ENCODE measurements at regions not wholly inside any gene's neighbourhood (a gene's known extent, or its start where the extent isn't known, plus 50 kb on each side); places are given as distances from the start of the nearest gene placed in this dataset.

GRCh38 chr16:77643176-77643575 is 79.1 kb upstream of the NUDT7 start:
- H4K20me1 ChIP-seq (ENCODE audit: low read depth) = no peaks in the 10 kb centered on the region
- H3K9ac ChIP-seq = no peak overlapping the region
- Mint-ChIP-seq H3K4me3 (no peak overlapping the region), H3K36me3 (no peaks in the 10 kb centered on the region), H3K4me1 (peaks cover 6% of the 10 kb centered on the region), H3K27ac (no peak overlapping the region), H3K9me3 (no peaks in the 10 kb centered on the region), H3K27me3 (ENCODE audit: insufficient read depth, low read depth) (peaks cover 3% of the 10 kb centered on the region)
- no peak for DNase-seq (ENCODE audit: low spot score)
- H2AFZ ChIP-seq (replicated peaks) = no peak overlapping the region
- H3K4me1 ChIP-seq = no peaks in the 10 kb centered on the region
- no peaks in the 10 kb centered on the region for H3K79me2 ChIP-seq (ENCODE audit: low read depth)
- H3K27ac ChIP-seq = no peak overlapping the region
- no peak overlapping the region for H3K4me3 ChIP-seq
- TF ChIP-seq EZH2phosphoT487 (IDR thresholded peaks at IDR 0.05) = no peak
- TF ChIP-seq EZH2 (IDR thresholded peaks at IDR 0.05) = no peak
- no peaks in the 10 kb centered on the region for H3K9me3 ChIP-seq (ENCODE audit: low read depth)
- H3K4me2 ChIP-seq = no peak overlapping the region
- H3K27me3 ChIP-seq = no peaks in the 10 kb centered on the region
- no peaks in the 10 kb centered on the region for H3K36me3 ChIP-seq
- H3F3A ChIP-seq (ENCODE audit: low read depth) = no peaks in the 10 kb centered on the region

GRCh38 chr16:77645764-77646163 is 76.5 kb upstream of the NUDT7 start:
- no peak overlapping the region for H3K9ac ChIP-seq
- H3K4me2 ChIP-seq = no peak overlapping the region
- Mint-ChIP-seq H3K4me1 (no peaks in the 10 kb centered on the region), H3K27me3 (ENCODE audit: insufficient read depth, low read depth) (peaks cover 4% of the 10 kb centered on the region), H3K36me3 (no peaks in the 10 kb centered on the region), H3K27ac (no peak overlapping the region), H3K9me3 (no peaks in the 10 kb centered on the region), H3K4me3 (no peak overlapping the region)
- H3K9me3 ChIP-seq (ENCODE audit: low read depth) = no peaks in the 10 kb centered on the region
- H2AFZ ChIP-seq (replicated peaks) = no peak overlapping the region
- no peak overlapping the region for H3K4me3 ChIP-seq
- no peak overlapping the region for H3K27ac ChIP-seq
- no peaks in the 10 kb centered on the region for H3F3A ChIP-seq (ENCODE audit: low read depth)
- no peak for DNase-seq (ENCODE audit: low spot score)
- H4K20me1 ChIP-seq (ENCODE audit: low read depth) = no peaks in the 10 kb centered on the region
- no peak for TF ChIP-seq EZH2phosphoT487 (IDR thresholded peaks at IDR 0.05)
- TF ChIP-seq EZH2 (IDR thresholded peaks at IDR 0.05) = no peak
- TF ChIP-seq CTCF (IDR thresholded peaks at IDR 0.05) = no peak
- H3K79me2 ChIP-seq (ENCODE audit: low read depth) = no peaks in the 10 kb centered on the region
- no peaks in the 10 kb centered on the region for H3K4me1 ChIP-seq
- H3K36me3 ChIP-seq = no peaks in the 10 kb centered on the region
- H3K27me3 ChIP-seq = no peaks in the 10 kb centered on the region

DNA sequence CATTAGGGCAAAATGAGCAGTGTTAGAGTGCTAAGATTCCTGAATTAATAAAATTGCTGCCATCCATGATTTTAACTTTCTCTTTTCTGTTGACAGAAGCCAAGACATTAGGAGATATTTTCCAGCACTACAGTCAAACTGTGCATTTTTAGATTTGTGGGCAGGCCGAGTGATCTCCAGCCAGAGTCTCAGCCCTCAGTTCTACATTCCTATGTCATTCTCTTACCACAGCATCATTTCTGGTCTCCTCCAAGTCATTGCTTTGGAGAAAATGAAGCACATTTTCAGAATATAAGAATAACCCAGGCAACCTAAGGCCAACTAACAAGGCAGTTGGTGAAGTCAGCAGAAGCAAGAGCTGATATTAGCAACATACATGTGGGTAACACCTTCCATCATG is 74.6 kb upstream of the NUDT7 start:
- Histone ChIP-seq H3K4me3 (no peak overlapping the region), H3K27ac (no peak overlapping the region), H3K4me2 (no peak overlapping the region), H3K36me3 (no peaks in the 10 kb centered on the region), H3K79me2 (ENCODE audit: low read depth) (no peaks in the 10 kb centered on the region), H3K27me3 (no peaks in the 10 kb centered on the region), H3K4me1 (no peaks in the 10 kb centered on the region), H4K20me1 (ENCODE audit: low read depth) (no peaks in the 10 kb centered on the region), H3F3A (ENCODE audit: low read depth) (no peaks in the 10 kb centered on the region), H3K9ac (no peak overlapping the region), H3K9me3 (ENCODE audit: low read depth) (no peaks in the 10 kb centered on the region), H2AFZ (replicated peaks) (no peak overlapping the region)
- TF ChIP-seq EZH2 (IDR thresholded peaks at IDR 0.05) (no peak), EZH2phosphoT487 (IDR thresholded peaks at IDR 0.05) (no peak), CTCF (IDR thresholded peaks at IDR 0.05) (no peak)
- H3K9me3 Mint-ChIP-seq = no peaks in the 10 kb centered on the region
- H3K27me3 Mint-ChIP-seq (ENCODE audit: insufficient read depth, low read depth) = peaks cover 2% of the 10 kb centered on the region
- H3K4me3 Mint-ChIP-seq = no peak overlapping the region
- no peaks in the 10 kb centered on the region for H3K4me1 Mint-ChIP-seq
- no peak for DNase-seq (ENCODE audit: low spot score)
- H3K36me3 Mint-ChIP-seq = no peaks in the 10 kb centered on the region
- no peak overlapping the region for H3K27ac Mint-ChIP-seq

DNA sequence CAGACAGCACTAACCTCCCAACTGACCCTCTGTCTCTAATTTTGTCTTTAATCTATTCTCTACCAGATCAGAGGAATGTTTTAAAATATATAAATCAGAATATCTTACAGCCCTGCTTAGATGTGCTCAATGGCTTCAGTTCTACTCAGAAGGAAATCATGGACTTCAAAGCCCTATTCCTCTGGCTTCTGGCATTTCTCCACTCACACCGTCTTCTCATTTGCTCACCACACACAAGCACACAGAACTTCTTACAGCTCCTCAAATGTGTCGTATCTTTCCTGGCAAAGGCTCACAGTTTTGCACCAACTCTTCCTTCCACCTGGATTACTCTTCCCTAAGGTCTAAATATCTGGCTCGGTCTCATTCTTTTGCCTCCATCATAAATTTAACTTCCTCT is 71.6 kb upstream of the NUDT7 start:
- Histone ChIP-seq H4K20me1 (ENCODE audit: low read depth) (no peaks in the 10 kb centered on the region), H3F3A (ENCODE audit: low read depth) (no peaks in the 10 kb centered on the region), H3K9ac (no peak overlapping the region), H3K79me2 (ENCODE audit: low read depth) (no peaks in the 10 kb centered on the region), H2AFZ (replicated peaks) (peak overlapping the region; percentile 17), H3K9me3 (ENCODE audit: low read depth) (no peaks in the 10 kb centered on the region), H3K27me3 (no peaks in the 10 kb centered on the region), H3K27ac (no peak overlapping the region), H3K4me3 (no peak overlapping the region), H3K4me2 (no peak overlapping the region), H3K36me3 (no peaks in the 10 kb centered on the region), H3K4me1 (no peaks in the 10 kb centered on the region)
- no peak for TF ChIP-seq CTCF (IDR thresholded peaks at IDR 0.05)
- TF ChIP-seq EZH2phosphoT487 (IDR thresholded peaks at IDR 0.05) = no peak
- TF ChIP-seq EZH2 (IDR thresholded peaks at IDR 0.05) = no peak
- no peak overlapping the region for H3K27ac Mint-ChIP-seq
- peaks cover 2% of the 10 kb centered on the region for H3K27me3 Mint-ChIP-seq (ENCODE audit: insufficient read depth, low read depth)
- no peak for DNase-seq (ENCODE audit: low spot score)
- H3K4me1 Mint-ChIP-seq = no peaks in the 10 kb centered on the region
- H3K36me3 Mint-ChIP-seq = no peaks in the 10 kb centered on the region
- no peak overlapping the region for H3K4me3 Mint-ChIP-seq
- no peaks in the 10 kb centered on the region for H3K9me3 Mint-ChIP-seq

Data from neural progenitor cell (in vitro differentiated cells).